ENCODE measurements at regions not wholly inside any gene's neighbourhood (a gene's known extent, or its start where the extent isn't known, plus 50 kb on each side); places are given as distances from the start of the nearest gene placed in this dataset.

DNA sequence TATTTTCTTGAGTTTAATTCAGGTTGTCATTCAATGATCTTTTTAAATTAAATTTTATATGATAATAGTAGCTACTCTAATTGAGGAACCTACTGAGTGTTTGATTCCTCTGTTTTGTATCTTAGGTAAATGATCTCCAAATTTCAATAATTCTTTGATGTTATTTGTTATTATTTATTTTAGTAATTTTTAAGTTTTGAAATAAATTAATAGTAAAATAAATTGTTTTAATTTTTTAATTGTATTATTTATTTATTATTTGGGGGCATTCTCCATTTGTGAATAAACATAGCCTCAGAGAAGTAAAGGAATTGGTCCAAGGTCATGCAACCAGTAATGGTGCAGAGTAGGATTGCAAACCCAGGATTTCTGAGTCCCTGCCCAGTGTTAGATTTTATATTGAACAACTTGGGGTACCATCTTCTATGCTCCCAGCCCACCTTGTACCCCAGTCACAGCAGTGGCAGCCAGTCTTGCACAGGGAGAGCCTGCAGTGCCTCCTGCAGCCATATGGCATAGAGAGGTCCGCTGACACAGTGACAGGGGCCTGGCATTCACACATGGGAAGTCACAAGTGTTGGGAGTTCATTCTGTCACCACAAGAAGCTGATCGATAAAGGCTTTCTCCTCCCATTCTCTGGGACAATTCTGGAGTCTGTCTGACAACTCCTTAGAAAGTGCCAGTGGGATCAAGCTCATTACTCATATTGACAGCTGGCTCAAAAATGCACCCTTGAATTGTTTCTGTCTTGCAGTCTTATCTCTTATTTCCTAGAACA, 110.0 kb upstream of the ETAA1 start:
- TF ChIP-seq, protein P1, sequence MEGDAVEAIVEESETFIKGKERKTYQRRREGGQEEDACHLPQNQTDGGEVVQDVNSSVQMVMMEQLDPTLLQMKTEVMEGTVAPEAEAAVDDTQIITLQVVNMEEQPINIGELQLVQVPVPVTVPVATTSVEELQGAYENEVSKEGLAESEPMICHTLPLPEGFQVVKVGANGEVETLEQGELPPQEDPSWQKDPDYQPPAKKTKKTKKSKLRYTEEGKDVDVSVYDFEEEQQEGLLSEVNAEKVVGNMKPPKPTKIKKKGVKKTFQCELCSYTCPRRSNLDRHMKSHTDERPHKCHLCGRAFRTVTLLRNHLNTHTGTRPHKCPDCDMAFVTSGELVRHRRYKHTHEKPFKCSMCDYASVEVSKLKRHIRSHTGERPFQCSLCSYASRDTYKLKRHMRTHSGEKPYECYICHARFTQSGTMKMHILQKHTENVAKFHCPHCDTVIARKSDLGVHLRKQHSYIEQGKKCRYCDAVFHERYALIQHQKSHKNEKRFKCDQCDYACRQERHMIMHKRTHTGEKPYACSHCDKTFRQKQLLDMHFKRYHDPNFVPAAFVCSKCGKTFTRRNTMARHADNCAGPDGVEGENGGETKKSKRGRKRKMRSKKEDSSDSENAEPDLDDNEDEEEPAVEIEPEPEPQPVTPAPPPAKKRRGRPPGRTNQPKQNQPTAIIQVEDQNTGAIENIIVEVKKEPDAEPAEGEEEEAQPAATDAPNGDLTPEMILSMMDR (IDR thresholded peaks at IDR 0.05) = no peak
- Histone ChIP-seq H3K27ac (no peak overlapping the region), H3K4me3 (no peak overlapping the region)

DNA sequence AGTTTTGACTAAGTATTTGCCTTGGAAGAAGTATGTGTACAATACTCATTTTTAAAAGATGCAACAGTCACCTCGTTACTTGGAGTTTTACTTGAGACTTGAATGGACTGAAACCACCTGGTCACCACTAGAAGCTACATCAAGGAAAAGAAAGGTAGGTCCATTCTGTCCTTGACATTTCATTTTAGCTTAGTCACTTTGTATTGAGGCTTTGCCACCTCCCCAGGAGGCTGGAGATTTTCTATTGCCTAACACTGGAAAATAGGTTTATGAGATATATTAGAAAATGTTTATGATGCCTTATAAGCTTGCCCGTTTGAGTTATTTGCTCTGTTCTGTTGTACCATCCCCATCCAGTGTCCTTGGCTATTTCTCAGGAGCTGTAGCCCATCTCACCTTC, 107.9 kb upstream of the ETAA1 start:
- no peak for DNase-seq (ENCODE audit: low spot score)
- no peak overlapping the region for H3K4me3 ChIP-seq

More for the DNA sequence above, 110.0 kb upstream of the ETAA1 start:
- no peak for DNase-seq (ENCODE audit: low spot score)

DNA sequence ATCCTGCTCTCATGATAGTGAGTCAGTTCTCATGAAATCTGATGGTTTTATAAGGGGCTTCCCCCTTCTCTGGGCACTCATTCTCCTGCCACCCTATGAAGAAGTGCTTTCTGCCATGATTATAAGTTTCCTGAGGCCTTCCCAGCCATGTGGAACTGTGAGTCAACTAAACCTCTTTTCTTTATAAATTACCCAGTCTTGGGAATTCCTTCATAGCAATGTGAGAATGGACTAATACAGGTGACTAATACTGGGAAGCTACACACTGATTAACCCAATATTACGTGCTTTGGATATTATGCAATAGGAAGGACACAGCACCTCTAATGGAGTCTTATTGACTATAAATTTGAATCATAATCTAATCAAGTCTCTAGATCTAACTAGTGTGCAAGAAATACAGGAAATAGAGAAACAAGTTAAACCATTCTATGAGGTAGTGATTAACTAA, 107.2 kb upstream of the ETAA1 start:
- Histone ChIP-seq H3K4me3 (no peak overlapping the region), H3K27ac (no peak overlapping the region)
- TF ChIP-seq, protein P1 (IDR thresholded peaks at IDR 0.05) = no peak
- no peak for DNase-seq (ENCODE audit: low spot score)

More for the DNA sequence above, 107.9 kb upstream of the ETAA1 start:
- no peak overlapping the region for H3K27ac ChIP-seq
- TF ChIP-seq, protein P1 (IDR thresholded peaks at IDR 0.05) = no peak

GRCh38 chr2:67290451-67291290, 106.5 kb upstream of the ETAA1 start:
- Histone ChIP-seq H3K27ac (no peak overlapping the region), H3K4me3 (no peak overlapping the region)
- no peak for DNase-seq (ENCODE audit: low spot score)
- TF ChIP-seq, protein P1 (IDR thresholded peaks at IDR 0.05) = no peak

DNA sequence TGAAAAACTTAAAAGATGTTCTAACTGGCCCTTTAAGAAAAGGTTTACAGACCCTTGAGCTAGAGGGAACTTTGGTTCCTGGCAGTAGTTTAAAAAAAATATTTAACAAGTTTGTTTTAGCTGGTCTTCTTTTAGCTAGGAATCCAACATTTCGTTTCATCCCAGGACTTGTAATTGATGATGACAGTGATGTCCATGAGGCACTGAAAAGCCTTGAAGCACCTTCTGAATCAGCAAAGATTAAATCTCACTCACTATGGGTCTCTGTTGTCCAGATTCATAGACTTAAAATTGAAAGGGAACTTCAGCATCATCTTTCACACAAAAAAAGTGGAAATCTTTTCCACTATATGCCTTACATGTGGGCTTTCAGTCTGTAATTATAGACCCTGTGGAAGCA, 102.9 kb upstream of the ETAA1 start:
- H3K27ac ChIP-seq = no peak overlapping the region
- no peak overlapping the region for H3K4me3 ChIP-seq
- no peak for DNase-seq (ENCODE audit: low spot score)
- TF ChIP-seq, protein P1 (IDR thresholded peaks at IDR 0.05) = no peak

GRCh38 chr2:67295406-67295805, 101.7 kb upstream of the ETAA1 start:
- no peak overlapping the region for H3K27ac ChIP-seq
- DNase-seq (ENCODE audit: low spot score) = no peak
- H3K4me3 ChIP-seq = no peak overlapping the region
- TF ChIP-seq, protein P1 (IDR thresholded peaks at IDR 0.05) = no peak

All from coronary artery (tissue), 2 donors.